Ishikawa (cell line): ENCODE measurements at regions not wholly inside any gene's neighbourhood (a gene's known extent, or its start where the extent isn't known, plus 50 kb on each side); places are given as distances from the start of the nearest gene placed in this dataset.

ENCODE experiments used
- CEBPB ChIP-seq: IDR thresholded peaks from 2 replicates; pipeline ENCODE4 v1.6.1; 2012
- CREB1 ChIP-seq: IDR thresholded peaks from 2 replicates; pipeline ENCODE4 v1.6.1; 2012; ENCODE audit warnings: low read depth
- EGR1 ChIP-seq: IDR thresholded peaks from 2 replicates; pipeline ENCODE4 v1.6.1; 2012
- EP300 ChIP-seq: IDR thresholded peaks from 2 replicates; pipeline ENCODE4 v1.6.1; 2012; ENCODE audit warnings: borderline replicate concordance
- FOXM1 ChIP-seq: IDR thresholded peaks from 2 replicates; pipeline ENCODE4 v1.6.1; 2012; ENCODE audit warnings: low read depth, borderline replicate concordance
- NFIC ChIP-seq: IDR thresholded peaks from 2 replicates; pipeline ENCODE4 v1.6.1; 2012
- RAD21 ChIP-seq: IDR thresholded peaks from 2 replicates; pipeline ENCODE4 v1.6.1; 2012; ENCODE audit warnings: low read depth
- TAF1 ChIP-seq: IDR thresholded peaks from 2 replicates; pipeline ENCODE4 v1.6.1; 2012; ENCODE audit warnings: low read depth, mild to moderate bottlenecking
- TCF12 ChIP-seq: IDR thresholded peaks from 2 replicates; pipeline ENCODE4 v1.6.1; 2012; ENCODE audit warnings: low read depth
- TEAD4 ChIP-seq: IDR thresholded peaks from 2 replicates; pipeline ENCODE4 v1.6.1; 2012
- YY1 ChIP-seq: IDR thresholded peaks from 2 replicates; pipeline ENCODE4 v1.6.1; 2012; ENCODE audit warnings: low read depth
- ZBTB7A ChIP-seq: IDR thresholded peaks from 2 replicates; pipeline ENCODE4 v1.6.1; 2012; ENCODE audit warnings: low read depth
- TF ChIP-seq, protein P1 (sequence below): IDR thresholded peaks from 2 replicates; pipeline ENCODE4 v1.6.1; 2012
- TF ChIP-seq, protein P2 (sequence below): IDR thresholded peaks from 2 replicates; pipeline ENCODE4 v1.6.1; 2012
- TF ChIP-seq, protein P3 (sequence below): IDR thresholded peaks from 2 replicates; pipeline ENCODE4 v1.6.1; 2012; ENCODE audit warnings: low read depth, mild to moderate bottlenecking

DNA sequence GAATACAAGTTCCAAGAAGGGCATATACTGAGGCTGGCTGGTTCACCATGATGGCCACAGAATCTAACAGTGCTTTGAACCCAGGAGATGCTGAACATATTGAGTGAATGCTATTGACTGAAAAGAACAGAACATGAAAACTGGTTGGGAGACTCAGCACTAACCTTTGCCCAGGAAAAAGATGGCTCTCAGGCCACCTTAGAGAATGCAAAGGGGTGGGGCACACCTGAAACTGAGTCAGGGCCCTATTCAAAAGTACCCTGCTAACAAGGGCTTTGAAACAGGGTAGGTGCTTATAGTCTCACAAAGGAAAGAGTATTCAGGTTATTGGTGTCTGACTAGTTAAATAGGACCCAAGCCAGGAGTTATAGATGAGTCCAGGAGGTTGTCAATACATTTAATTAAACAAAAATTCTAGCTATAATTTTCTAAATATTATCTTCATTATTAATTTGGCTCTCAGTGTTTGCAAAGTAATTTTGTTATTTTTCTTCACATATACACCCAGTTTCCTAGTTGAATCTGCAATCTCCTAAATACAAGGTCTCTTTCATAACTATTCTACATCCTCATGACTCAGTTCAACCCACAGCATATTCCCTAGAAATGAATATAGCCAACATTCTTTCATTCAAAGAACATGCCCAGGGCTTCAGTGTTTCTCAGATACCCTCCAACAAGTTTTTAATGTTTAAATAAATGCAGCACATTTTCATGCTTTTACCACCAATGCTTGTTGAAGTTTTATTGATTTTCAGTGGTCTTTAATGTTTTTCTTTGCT, 144.2 kb upstream of the RAPGEF2 start:
- TF ChIP-seq CREB1 (no peak), EGR1 (no peak), FOXM1 (no peak), TEAD4 (no peak), TAF1 (no peak), YY1 (no peak), NFIC (no peak), TCF12 (no peak), EP300 (no peak), RAD21 (no peak), CEBPB (no peak), ZBTB7A (no peak)
- TF ChIP-seq, protein P1, sequence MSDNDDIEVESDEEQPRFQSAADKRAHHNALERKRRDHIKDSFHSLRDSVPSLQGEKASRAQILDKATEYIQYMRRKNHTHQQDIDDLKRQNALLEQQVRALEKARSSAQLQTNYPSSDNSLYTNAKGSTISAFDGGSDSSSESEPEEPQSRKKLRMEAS = no peak
- TF ChIP-seq, protein P2, sequence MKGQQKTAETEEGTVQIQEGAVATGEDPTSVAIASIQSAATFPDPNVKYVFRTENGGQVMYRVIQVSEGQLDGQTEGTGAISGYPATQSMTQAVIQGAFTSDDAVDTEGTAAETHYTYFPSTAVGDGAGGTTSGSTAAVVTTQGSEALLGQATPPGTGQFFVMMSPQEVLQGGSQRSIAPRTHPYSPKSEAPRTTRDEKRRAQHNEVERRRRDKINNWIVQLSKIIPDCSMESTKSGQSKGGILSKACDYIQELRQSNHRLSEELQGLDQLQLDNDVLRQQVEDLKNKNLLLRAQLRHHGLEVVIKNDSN = no peak
- TF ChIP-seq, protein P3, sequence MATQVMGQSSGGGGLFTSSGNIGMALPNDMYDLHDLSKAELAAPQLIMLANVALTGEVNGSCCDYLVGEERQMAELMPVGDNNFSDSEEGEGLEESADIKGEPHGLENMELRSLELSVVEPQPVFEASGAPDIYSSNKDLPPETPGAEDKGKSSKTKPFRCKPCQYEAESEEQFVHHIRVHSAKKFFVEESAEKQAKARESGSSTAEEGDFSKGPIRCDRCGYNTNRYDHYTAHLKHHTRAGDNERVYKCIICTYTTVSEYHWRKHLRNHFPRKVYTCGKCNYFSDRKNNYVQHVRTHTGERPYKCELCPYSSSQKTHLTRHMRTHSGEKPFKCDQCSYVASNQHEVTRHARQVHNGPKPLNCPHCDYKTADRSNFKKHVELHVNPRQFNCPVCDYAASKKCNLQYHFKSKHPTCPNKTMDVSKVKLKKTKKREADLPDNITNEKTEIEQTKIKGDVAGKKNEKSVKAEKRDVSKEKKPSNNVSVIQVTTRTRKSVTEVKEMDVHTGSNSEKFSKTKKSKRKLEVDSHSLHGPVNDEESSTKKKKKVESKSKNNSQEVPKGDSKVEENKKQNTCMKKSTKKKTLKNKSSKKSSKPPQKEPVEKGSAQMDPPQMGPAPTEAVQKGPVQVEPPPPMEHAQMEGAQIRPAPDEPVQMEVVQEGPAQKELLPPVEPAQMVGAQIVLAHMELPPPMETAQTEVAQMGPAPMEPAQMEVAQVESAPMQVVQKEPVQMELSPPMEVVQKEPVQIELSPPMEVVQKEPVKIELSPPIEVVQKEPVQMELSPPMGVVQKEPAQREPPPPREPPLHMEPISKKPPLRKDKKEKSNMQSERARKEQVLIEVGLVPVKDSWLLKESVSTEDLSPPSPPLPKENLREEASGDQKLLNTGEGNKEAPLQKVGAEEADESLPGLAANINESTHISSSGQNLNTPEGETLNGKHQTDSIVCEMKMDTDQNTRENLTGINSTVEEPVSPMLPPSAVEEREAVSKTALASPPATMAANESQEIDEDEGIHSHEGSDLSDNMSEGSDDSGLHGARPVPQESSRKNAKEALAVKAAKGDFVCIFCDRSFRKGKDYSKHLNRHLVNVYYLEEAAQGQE = no peak

DNA sequence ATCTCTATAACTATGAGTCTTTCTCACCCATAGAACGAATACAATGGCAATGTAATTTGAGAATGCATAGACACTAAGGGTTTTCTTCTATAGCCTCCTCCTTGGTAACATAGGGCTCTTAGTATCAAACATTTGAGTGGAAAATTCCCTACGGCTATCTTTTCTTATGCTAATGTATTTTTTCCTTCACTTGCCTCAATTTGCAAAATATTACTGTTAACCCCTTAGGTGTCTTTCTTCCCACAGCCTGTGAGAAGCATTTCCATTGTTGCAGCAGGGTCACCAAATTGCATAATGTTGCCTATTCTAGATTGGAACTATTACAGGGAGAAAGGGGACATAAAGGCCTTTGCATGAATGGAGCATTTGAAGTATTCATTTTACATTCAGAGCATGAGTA, 140.5 kb upstream of the RAPGEF2 start:
- TF ChIP-seq TAF1 (no peak), RAD21 (no peak), ZBTB7A (no peak), TEAD4 (no peak), EGR1 (no peak), YY1 (no peak), CEBPB (no peak), EP300 (no peak)
- TF ChIP-seq, protein P3 = no peak

DNA sequence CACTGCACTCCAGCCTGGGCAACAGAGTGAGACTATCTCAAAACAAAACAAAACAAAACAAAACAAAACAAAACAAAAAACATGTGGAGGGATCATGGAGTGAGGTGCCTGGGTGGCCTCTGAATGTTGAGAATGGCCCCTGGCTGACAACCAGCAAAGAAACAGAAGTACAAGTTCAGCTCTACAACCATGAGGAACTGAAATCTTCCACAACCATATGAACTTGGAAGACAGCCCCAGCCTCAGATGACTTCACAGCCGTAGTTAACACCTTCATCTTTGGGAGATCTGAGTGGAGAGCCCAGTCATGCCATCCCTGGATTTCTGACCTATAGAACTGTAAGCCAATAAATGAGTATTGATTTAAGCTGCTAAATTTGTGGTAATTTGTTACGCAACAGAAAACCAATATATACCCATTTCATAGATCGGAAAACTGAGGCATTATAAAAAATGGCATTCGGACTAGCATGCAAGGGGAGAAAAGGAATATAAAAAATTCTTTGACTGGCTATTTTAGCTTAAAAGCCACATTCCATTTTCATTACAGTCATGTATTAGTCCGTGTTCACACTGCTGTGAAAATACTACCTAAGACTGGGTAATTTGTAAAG, 138.7 kb upstream of the RAPGEF2 start:
- no peak for TF ChIP-seq EP300
- TF ChIP-seq CREB1 = no peak
- TF ChIP-seq RAD21 = no peak
- TF ChIP-seq CEBPB = no peak; the same call in 1 of the 2 replicates
- TF ChIP-seq, protein P3 = no peak
- no peak for TF ChIP-seq ZBTB7A
- TF ChIP-seq TAF1 = no peak
- TF ChIP-seq, protein P2 = no peak
- TF ChIP-seq, protein P1 = no peak
- TF ChIP-seq EGR1 = no peak
- no peak for TF ChIP-seq YY1
- TF ChIP-seq TCF12 = no peak

DNA sequence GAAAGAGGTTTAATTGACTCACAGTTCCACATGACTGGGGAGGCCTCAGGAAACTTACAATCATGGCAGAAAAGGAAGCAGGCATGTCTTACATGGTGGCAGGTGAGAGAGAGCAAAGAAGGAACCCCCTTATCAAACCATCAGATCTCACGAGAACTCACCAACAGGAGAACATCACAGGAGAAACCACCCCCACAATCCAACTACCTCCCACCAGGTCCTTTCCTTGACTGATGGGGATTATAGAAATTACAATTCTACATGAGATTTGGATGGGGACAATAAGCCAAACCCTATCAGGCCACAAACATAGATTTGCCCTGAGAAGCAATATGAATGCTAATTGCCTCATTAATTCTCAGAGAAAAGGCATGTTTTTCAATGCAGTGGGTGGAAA, 138.2 kb upstream of the RAPGEF2 start:
- TF ChIP-seq FOXM1 (no peak), EP300 (no peak), RAD21 (no peak), NFIC (no peak), EGR1 (no peak), YY1 (no peak), TCF12 (no peak), CREB1 (no peak), CEBPB (no peak), ZBTB7A (no peak), TAF1 (no peak), TEAD4 (no peak)
- TF ChIP-seq, protein P3 = no peak
- TF ChIP-seq, protein P1 = no peak
- TF ChIP-seq, protein P2 = no peak
